HEK293T (cell line): ENCODE measurements at regions not wholly inside any gene's neighbourhood (a gene's known extent, or its start where the extent isn't known, plus 50 kb on each side); places are given as distances from the start of the nearest gene placed in this dataset.

Experiments used
- CTCF ChIA-PET: fragments of 350-600 bp; formaldehyde crosslinking; extraction: SDS; loops from one replicate; lab custom pipeline; 2021; ENCODE audit warnings: antibody characterized with exemption, inconsistent platforms; lab: Yijun Ruan, JAX
- POLR2A ChIA-PET: fragments of 350-600 bp; formaldehyde crosslinking; extraction: SDS; loops from one replicate; lab custom pipeline; 2020; ENCODE audit warnings: antibody characterized with exemption, inconsistent platforms; lab: Yijun Ruan, JAX
- DNase-seq: peaks from one replicate; pipeline ENCODE4 v3.0.0; 2012; ENCODE audit warnings: mixed read lengths; ENCODE audit errors: extremely low spot score
- ARNT ChIP-seq: fragments of 450-650 bp; IDR thresholded peaks from 2 replicates; pipeline ENCODE4 v1.6.1; 2017; ENCODE audit warnings: mild to moderate bottlenecking
- BHLHE40 ChIP-seq: fragments of 450-650 bp; IDR thresholded peaks from 2 replicates; pipeline ENCODE4 v1.6.1; 2016; ENCODE audit warnings: mild to moderate bottlenecking, moderate library complexity, borderline replicate concordance
- CTBP1 ChIP-seq: fragments of 450-650 bp; IDR thresholded peaks from 2 replicates; pipeline ENCODE4 v1.6.1; 2016; ENCODE audit warnings: borderline replicate concordance
- ELF4 ChIP-seq: fragments of 450-650 bp; IDR thresholded peaks from 2 replicates; pipeline ENCODE4 v1.6.1; 2017; ENCODE audit warnings: antibody characterized with exemption
- FOXA1 ChIP-seq: fragments of 450-650 bp; IDR thresholded peaks from 2 replicates; pipeline ENCODE4 v1.6.1; 2016; ENCODE audit warnings: mild to moderate bottlenecking
- FOXK2 ChIP-seq: fragments of 450-650 bp; IDR thresholded peaks from 2 replicates; pipeline ENCODE4 v1.6.1; 2016; ENCODE audit warnings: mild to moderate bottlenecking
- FOXM1 ChIP-seq: fragments of 450-650 bp; IDR thresholded peaks from 2 replicates; pipeline ENCODE4 v1.6.1; 2017; ENCODE audit warnings: mild to moderate bottlenecking, borderline replicate concordance
- HDGF ChIP-seq: fragments of 450-650 bp; IDR thresholded peaks from 2 replicates; pipeline ENCODE4 v1.6.1; 2017; ENCODE audit warnings: antibody characterized with exemption, borderline replicate concordance
- L3MBTL2 ChIP-seq: fragments of 450-650 bp; conservative IDR thresholded peaks from 2 replicates; pipeline ENCODE4 v1.6.1; 2016; ENCODE audit warnings: mild to moderate bottlenecking
- LEF1 ChIP-seq: fragments of 450-650 bp; IDR thresholded peaks from 2 replicates; pipeline ENCODE4 v1.6.1; 2017; ENCODE audit warnings: mild to moderate bottlenecking, borderline replicate concordance
- NFRKB ChIP-seq: fragments of 450-650 bp; IDR thresholded peaks from 2 replicates; pipeline ENCODE4 v1.6.1; 2016; ENCODE audit warnings: mild to moderate bottlenecking, moderate library complexity
- PKNOX1 ChIP-seq: fragments of 450-650 bp; IDR thresholded peaks from 2 replicates; pipeline ENCODE4 v1.6.1; 2016
- SP1 ChIP-seq: fragments of 450-650 bp; IDR thresholded peaks from 2 replicates; pipeline ENCODE4 v1.6.1; 2017
- SUZ12 ChIP-seq: fragments of 450-650 bp; IDR thresholded peaks from 2 replicates; pipeline ENCODE4 v1.6.1; 2016; ENCODE audit warnings: mild to moderate bottlenecking
- TARDBP ChIP-seq: fragments of 450-650 bp; IDR thresholded peaks from 2 replicates; pipeline ENCODE4 v1.6.1; 2016
- ZNF384 ChIP-seq: fragments of 450-650 bp; IDR thresholded peaks from 2 replicates; pipeline ENCODE4 v1.6.1; 2016

- ChIA-PET POLR2A (no interaction called here), CTCF (no interaction called here)
- no peak for TF ChIP-seq HDGF
- no peak for TF ChIP-seq L3MBTL2
- TF ChIP-seq SUZ12 = no peak
- no peak for TF ChIP-seq TARDBP
- no peak for TF ChIP-seq PKNOX1
- TF ChIP-seq LEF1 = no peak
- no peak for TF ChIP-seq CTBP1
- TF ChIP-seq FOXK2 = no peak
- no peak for DNase-seq
Observed at GRCh38 chr9:105082843-105083242, 154.9 kb upstream of the ABCA1 start.

- CTCF ChIA-PET = no interaction called here
- POLR2A ChIA-PET = no interaction called here
- DNase-seq = no peak
Observed at GRCh38 chr9:105083256-105083655, 155.3 kb upstream of the ABCA1 start.

GRCh38 chr9:105087910-105088898 is 156.2 kb upstream of the SLC44A1 start:
- ChIA-PET CTCF (no interaction called here), POLR2A (no interaction called here)
- TF ChIP-seq CTBP1 = no peak
- no peak for TF ChIP-seq TARDBP
- no peak for TF ChIP-seq BHLHE40
- no peak for TF ChIP-seq SUZ12
- no peak for TF ChIP-seq HDGF
- no peak for TF ChIP-seq LEF1
- TF ChIP-seq NFRKB = no peak
- no peak for TF ChIP-seq PKNOX1
- no peak for TF ChIP-seq FOXM1
- no peak for TF ChIP-seq ARNT
- no peak for TF ChIP-seq FOXK2
- TF ChIP-seq SP1 = no peak
- no peak for TF ChIP-seq L3MBTL2
- TF ChIP-seq FOXA1 = no peak
- no peak for TF ChIP-seq ELF4
- TF ChIP-seq ZNF384 = no peak
- no peak for DNase-seq

More at GRCh38 chr9:105083256-105083655, 155.3 kb upstream of the ABCA1 start:
- TF ChIP-seq SUZ12 (no peak), FOXA1 (no peak), ZNF384 (no peak), HDGF (no peak), ARNT (no peak), NFRKB (no peak), L3MBTL2 (no peak), SP1 (no peak), PKNOX1 (no peak)

GRCh38 chr9:105089874-105090273 is 154.6 kb upstream of the SLC44A1 start:
- DNase-seq = no peak
- POLR2A ChIA-PET = no interaction called here
- TF ChIP-seq ZNF384 (no peak), SP1 (no peak), LEF1 (no peak), HDGF (no peak), BHLHE40 (no peak), PKNOX1 (no peak), TARDBP (no peak), ELF4 (no peak), FOXM1 (no peak), ARNT (no peak), NFRKB (no peak)
- CTCF ChIA-PET = no interaction called here

GRCh38 chr9:105091004-105091640 is 153.3 kb upstream of the SLC44A1 start:
- no peak for DNase-seq
- POLR2A ChIA-PET = no interaction called here
- TF ChIP-seq ARNT (no peak), LEF1 (no peak), L3MBTL2 (no peak), FOXM1 (no peak), PKNOX1 (no peak), HDGF (no peak), ZNF384 (no peak), FOXA1 (no peak), SP1 (no peak), NFRKB (no peak), SUZ12 (no peak), ELF4 (no peak), TARDBP (no peak), BHLHE40 (no peak), CTBP1 (no peak), FOXK2 (no peak)
- CTCF ChIA-PET = no interaction called here
